HG02852 (cell line): ENCODE measurements at regions not wholly inside any gene's neighbourhood (a gene's known extent, or its start where the extent isn't known, plus 50 kb on each side); places are given as distances from the start of the nearest gene placed in this dataset.
"Not testable (repeated sequence)": the region's sequence is repeated elsewhere in the genome, so short reads cannot be mapped to it uniquely, and the experiment has no call there.

Experiments
- ATAC-seq: cut with Tn5 transposase; IDR thresholded peaks from one replicate; pipeline ENCODE4 v1.9.1; 2021; ENCODE audit warnings: mild to moderate bottlenecking, moderate library complexity; ENCODE audit not compliant: unreplicated experiment

- ATAC-seq = no peak
Measured at GRCh38 chr14:38044710-38045109, 163.0 kb upstream of the SSTR1 start.

GRCh38 chr14:38045461-38045860 is 162.2 kb upstream of the SSTR1 start:
- ATAC-seq = no peak

GRCh38 chr14:38046160-38046559 is 161.5 kb upstream of the SSTR1 start:
- ATAC-seq = no peak

GRCh38 chr14:38047195-38047902 is 160.4 kb upstream of the SSTR1 start:
- no peak for ATAC-seq

- no peak for ATAC-seq
Measured at GRCh38 chr14:38053666-38054065, 154.0 kb upstream of the SSTR1 start.

- ATAC-seq = no peak
Measured at GRCh38 chr14:38056270-38056669, 151.4 kb upstream of the SSTR1 start.

- ATAC-seq = not testable (repeated sequence)
Measured at GRCh38 chr14:38062223-38062622, 145.5 kb upstream of the SSTR1 start.

- ATAC-seq = no peak
Measured at GRCh38 chr14:38063711-38064320, 143.9 kb upstream of the SSTR1 start.

GRCh38 chr14:38065106-38065762 is 142.5 kb upstream of the SSTR1 start:
- ATAC-seq = no peak

GRCh38 chr14:38070061-38070588 is 137.6 kb upstream of the SSTR1 start:
- no peak for ATAC-seq

GRCh38 chr14:38073641-38074040 is 134.1 kb upstream of the SSTR1 start:
- ATAC-seq = no peak

GRCh38 chr14:38074081-38074480 is 133.6 kb upstream of the SSTR1 start:
- no peak for ATAC-seq

- no peak for ATAC-seq
Measured at GRCh38 chr14:38074754-38075153, 132.9 kb upstream of the SSTR1 start.

- ATAC-seq = no peak
Measured at GRCh38 chr14:38078393-38078792, 129.3 kb upstream of the SSTR1 start.

- ATAC-seq = no peak
Measured at GRCh38 chr14:38079268-38079667, 128.4 kb upstream of the SSTR1 start.

GRCh38 chr14:38079886-38080285 is 127.8 kb upstream of the SSTR1 start:
- ATAC-seq = no peak

GRCh38 chr14:38080696-38081095 is 127.0 kb upstream of the SSTR1 start:
- no peak for ATAC-seq

- ATAC-seq = no peak
Measured at GRCh38 chr14:38083039-38083438, 124.7 kb upstream of the SSTR1 start.

- ATAC-seq = no peak
Measured at GRCh38 chr14:38089123-38089522, 118.6 kb upstream of the SSTR1 start.

GRCh38 chr14:38090506-38090905 is 117.2 kb upstream of the SSTR1 start:
- no peak for ATAC-seq

- ATAC-seq = no peak
Measured at GRCh38 chr14:38098074-38098836, 109.4 kb upstream of the SSTR1 start.
